ENCODE measurements at regions not wholly inside any gene's neighbourhood (a gene's known extent, or its start where the extent isn't known, plus 50 kb on each side); places are given as distances from the start of the nearest gene placed in this dataset.

DNA sequence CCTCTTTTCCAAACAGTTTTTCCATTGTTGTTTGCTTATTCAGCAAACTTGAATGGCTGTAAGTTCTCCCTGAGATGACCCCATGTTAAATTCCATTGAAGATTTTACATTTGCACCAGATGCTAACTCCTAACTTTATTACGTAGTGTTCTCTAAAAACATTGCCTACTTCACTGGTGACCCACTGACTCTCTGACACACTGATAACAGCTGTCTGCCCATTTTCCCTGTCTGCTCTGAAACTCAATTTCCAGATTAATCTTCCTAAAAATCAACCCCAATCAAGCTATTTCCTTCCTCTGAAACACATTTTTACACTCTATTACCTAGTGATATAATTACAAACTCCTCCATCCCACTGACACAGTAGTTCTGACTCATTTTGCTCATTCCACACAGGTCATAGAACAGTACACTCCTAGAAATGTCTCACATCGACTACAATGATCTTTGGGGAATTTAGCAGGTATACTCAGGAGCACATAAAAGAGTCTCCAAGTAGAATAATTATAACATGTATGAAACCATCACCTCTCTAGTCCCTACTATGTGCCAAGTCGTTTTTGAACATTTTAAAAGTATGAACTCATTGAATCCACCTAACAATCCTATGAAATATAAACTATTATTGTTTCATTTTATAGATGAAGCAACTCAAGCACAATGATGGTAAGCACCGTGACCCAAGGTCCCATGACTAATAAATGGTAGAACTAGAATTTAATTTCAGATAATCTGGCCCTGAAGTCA is 210.9 kb downstream of the SLIT2 start:
- no peak for DNase-seq

DNA sequence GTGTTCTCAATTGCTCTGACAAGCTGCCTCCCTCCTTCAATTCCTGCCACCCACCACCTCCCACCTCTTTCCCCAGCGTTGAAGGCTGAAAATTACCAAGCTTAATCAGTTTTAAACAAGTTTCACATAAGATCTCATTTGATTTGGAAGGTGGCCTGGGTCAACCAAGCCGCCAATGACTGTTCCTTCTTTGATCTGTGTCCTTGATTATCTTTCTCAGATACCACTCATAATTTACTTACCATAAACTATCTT is 211.4 kb downstream of the SLIT2 start:
- DNase-seq = no peak

DNA sequence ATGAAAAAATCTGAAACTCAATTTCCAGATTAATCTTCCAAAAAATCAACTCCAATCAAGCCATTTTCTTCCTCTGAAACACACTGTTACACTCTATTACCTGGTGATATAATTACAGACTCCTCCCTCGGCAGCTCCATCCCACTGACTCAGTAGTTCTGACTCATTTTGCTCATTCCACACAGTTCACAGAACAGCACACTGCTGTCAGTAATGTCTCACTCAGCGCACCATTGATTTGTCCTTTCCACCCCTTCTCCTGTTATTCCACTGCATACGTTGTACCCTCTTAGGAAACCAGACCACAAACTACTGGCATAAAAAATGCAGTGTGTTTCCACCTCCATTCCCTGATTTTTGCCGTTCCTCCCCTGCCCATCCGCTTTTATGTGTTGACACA is 212.7 kb downstream of the SLIT2 start:
- DNase-seq = no peak

DNA sequence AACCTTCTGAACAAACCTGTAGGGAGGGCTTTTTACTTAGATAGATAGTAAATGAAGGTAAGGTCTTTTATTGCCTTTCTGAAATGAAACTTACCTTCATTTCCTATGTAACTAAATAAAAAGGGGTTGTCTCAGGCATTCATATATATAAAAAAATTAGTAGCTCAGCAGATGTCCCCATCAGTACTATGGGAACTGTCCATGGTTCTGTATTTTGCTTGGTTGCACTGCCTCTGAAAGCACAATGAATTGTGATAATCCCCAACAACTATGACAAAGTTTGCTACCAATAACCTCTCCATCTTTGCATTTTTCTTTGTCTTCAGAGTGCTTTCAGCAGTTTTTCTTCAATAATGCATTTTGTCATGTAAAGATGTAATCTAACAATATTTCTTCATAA is 222.4 kb downstream of the SLIT2 start:
- no peak for DNase-seq

DNA sequence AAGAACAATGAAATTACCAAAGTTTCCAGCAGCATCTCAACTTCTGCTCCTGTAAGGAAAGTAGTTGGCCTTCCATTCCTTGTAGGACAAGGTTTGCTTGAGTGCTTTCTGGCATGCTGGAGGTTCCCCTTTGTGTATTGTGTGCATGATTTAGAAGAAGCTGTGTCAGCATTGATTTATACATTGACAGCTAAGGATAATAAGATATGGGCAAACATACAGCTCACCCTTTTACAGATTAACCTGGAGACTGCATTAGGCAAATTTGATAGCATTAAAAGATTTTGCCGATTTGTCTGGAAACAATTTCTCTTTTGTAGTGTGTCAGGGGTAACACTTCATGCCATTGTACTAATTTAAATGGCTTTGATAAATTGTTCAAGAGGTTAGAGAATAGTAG is 221.8 kb upstream of the PACRGL start:
- DNase-seq = no peak

DNA sequence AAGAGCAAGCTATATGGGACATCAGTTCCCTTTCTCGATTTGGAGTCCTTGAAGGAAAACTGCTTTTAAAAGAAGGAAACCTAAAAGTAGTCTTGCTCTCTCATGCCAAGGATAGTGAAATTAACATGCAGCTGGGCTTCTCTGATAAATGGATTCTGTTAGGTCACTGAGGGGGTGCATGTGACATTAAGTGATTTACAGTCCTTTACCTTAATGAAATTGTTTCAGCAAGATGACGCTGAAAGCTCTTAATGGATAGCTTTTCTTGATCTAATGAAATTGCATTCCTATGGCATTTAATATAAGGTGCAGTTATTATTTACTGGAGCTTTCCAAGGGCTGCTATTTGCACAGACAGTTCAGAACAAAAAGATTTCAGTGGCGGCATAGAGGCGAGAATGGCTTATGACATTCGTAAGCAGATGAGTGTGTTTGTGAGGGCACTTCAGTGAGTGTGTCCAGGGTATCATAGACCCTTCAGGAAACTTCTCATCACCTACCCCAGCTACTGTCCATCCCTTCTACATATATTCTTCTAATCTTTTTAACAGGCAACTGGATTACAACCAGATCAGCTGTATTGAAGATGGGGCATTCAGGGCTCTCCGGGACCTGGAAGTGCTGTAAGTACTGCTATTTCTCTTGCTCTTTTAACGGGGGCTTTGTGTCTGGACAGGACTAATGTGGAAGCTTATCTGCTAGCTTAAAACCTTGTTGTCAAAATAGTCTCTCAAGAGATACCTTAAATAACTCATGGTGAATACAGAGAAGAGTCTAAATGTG is 219.9 kb upstream of the PACRGL start:
- no peak for DNase-seq

DNA sequence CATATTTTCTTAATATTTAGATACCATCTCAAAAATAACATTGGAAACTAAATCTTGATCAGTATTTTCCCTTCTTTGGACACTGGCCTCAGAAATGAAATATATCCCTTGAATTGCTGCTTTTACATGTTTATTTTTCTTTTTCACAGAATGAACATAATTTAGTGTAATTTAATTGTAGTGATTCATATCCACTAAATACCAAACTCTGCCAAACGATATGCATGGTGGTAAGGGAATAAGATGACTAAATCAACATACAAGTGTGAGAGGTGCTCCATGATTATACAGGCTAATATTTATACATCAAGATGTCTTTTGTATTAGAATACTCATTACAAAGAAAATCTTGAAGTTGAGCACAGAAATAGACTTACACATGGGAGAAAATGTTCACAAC is 216.8 kb upstream of the PACRGL start:
- DNase-seq = no peak

DNA sequence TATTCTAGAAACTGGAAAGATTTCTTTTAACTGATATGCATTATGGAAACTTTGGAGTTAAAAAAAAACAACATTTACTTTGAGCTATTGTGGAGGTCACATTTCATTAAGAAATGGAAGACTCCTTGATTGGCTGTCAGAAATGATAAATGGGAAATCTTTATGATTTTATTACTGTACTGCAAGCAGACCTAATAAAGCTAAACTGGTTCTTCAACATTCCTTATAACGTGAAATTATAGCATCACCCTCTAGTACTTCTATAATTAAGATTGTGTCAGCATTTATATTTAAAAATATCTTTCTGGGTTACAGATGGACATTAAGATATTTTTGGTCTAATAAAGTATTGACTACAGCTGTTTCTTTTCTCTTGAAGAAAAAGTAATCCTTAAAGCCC is 213.8 kb upstream of the PACRGL start:
- DNase-seq = no peak

DNA sequence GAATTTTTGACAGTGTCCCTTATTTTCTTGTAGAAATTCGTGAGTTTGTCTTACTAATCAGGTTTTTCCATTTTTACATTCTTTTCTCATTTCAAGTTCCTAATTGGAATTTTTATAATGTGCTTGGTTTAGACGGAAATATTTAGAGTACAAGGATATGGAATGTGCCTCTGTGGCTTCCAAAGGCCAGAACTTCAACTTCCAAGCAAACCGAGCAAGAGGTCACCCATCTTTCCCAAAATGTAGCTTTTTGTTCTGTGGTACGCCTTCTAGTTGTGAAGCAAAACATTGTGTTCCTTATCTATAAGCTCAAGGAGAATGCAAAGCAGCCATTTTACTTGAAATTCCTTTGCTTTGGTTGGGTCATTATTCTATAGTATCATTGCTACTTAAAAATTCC is 212.8 kb upstream of the PACRGL start:
- no peak for DNase-seq

DNA sequence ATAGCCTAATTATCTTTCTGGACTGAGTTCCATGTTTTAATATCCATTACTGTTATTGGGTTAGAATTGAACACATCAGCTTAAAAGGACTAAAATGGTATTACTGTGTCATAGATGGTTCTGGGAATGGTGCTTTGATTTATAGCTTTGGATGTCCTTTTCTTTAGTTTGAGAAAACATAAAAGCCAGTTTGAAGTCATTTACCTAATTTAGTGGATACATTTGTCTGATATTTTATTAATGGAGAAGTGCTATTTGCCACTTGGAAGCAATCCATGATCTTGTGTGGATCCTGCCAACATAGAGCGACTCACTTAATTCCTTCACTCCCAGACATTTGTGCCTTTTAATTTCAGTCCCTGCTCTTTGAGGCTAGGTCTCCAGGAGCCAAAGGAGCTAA is 212.4 kb upstream of the PACRGL start:
- no peak for DNase-seq

DNA sequence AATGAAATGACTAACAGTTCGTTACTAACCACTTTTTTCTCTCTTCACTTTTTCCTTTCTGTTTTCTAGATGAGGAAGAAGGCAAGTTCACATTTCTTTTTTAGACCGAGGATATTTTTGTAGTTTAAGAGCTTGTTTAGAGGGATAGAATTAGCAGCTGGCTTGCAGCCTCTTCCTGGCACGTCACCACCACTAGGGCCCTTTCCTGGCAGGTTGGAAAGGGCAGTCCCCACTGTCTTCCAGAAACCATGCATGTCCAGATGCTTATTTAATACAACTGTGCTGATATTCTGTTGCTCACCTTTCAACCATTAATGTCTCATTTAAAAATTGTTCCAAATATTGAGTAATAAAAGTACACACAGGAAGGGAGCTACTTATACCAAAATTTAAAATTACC is 209.5 kb upstream of the PACRGL start:
- DNase-seq = no peak

DNA sequence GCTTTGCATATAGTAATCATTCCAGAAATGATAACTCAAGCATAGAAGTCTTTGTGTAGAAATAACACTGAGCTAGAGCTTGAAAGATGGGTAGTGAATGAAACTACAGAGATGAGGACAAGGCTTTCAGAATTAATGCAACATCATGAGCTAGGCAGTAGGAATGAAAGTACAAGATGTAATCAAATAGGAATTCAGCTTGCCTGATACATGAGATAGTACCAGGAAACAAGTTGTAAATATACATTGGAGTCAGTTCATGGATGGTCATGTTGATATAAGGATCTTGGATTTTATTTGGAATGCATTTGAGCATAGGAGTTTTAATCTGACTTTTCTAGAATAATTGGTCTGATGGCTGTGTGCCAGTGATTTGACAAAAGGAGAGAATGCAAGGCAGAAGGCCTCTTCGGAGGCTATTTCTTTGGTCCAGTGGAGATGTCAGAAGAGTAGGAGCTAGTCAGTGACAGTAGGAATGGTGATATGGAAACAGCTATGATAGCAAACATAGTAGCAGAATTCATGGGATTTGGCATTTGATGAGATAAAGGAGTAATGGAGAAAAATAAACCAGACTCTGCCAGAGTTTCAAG is 206.4 kb upstream of the PACRGL start:
- no peak for DNase-seq

DNA sequence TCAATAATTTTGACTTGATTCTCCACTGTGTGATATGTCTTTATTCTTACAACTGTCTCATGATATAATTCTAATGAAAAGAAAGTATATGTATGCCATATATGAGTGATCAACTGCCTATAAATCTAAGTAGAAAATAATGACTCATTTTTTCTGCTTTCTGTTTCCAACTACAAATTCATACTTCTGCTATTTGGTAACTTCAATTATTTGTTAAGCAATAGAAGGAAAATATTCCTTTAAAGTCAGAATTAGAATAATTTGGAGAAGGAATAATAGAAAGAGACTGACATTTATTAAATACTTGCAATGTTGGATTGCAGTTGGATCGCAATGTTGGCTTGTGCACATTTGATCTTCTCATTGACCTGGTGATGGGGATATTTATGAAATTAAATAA is 204.2 kb upstream of the PACRGL start:
- DNase-seq = no peak

DNA sequence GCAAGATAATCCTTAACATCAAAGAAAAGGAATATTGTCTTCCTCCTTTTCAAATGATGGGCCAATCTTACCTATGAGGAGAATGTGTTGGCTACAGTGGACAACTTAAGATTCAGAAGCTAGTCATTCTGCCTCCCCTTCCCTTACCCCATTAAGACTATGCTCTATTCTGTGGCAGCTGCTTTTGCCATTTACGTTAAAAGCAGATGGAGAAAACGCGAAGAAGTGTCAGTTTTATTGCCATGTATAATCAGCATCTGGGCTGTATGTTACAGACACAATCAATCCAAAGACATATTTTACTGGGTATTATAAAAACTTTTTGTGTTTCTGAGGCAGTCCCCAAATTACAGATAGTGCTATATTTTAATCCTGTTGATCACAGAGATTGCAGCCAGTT is 196.1 kb upstream of the PACRGL start:
- no peak for DNase-seq

DNA sequence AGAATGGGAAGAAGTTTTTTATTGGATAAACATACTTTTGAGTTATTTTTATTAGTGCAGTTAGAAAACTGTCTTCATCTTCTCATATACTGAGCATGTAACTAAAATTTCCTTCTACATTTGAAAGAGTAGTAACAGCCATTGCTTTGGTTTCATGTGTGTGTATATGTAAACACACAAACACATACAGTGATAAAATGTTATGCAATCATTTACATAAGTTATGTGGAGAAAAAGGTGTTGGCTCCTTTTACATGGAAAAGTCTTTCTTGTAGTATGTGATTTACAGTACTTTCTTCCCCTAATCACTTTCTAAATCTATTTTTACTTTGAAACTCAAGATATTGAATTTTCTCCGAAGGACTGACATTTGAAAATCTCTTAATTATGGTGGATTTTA is 194.3 kb upstream of the PACRGL start:
- DNase-seq = no peak

DNA sequence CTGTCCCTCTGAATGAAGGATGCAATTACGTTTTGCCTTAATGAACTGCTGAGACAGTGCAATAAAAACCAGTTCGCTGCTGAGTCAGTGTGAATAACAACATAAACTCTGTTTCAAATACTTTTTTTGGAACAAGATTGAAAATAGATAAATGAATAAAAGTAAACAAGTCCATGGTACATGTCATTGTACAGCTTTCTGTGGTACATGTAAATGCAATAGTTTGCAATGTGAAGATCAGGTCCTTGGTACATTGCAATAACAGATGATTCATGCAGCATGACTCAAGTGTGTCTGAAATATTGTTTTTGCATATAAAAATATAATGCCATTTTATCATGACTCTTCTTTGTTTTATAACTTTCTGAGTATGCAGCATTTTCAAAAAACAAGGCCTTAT is 193.4 kb upstream of the PACRGL start:
- DNase-seq = no peak

DNA sequence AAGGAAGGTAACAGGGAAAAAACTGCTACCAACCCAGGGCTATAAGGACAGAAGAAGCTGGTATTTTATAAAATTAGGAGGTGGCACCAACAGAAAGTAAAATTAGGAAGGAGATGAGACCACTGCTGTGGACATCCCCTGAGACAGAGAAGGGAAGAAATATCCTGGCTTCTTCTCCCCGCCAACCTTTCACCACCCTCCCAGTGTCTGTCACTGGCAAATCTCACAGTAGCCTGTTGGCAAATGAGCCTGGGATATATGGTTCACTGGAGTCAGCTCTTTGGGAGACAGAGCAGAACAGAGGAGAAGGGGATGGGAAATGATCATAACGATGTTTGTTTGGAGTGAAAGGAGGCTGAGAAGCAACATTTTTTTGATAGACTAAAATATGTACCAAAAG is 190.9 kb upstream of the PACRGL start:
- DNase-seq = no peak

DNA sequence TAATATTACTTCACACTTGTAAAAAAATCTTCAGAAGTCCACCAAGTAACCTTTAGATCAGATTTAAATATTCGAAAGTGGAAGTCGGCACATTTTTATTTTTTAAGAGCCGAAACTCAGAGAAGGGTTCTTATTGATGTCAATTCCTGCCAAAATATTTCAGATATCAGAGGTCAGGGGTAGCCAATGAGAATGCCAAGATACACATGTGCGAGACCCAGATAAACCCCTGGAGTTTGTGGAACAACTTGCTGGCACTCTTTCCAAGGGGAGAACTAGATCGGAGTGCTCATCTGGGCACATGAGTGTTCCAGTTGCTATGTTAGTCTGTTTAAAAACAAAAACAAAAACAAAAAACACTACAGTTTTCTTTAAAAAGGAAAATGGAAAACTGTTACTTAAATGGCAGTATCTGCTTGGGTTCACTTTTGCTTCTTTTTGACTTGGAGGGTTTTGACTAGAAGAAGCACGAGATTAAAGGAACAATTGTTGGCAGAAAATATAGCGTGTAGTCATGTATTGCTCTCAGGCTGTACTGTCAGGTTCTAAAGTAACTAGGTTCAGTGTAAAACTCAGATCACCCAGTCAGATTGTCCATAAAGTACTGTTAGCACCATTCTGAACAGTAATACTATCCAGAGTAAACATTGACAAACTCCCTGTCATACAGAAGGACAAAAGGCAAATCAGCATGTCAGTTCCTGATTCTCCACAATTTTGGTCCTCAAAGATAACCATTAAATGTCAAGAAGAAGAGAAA is 188.0 kb upstream of the PACRGL start:
- DNase-seq = peak; percentile 90

DNA sequence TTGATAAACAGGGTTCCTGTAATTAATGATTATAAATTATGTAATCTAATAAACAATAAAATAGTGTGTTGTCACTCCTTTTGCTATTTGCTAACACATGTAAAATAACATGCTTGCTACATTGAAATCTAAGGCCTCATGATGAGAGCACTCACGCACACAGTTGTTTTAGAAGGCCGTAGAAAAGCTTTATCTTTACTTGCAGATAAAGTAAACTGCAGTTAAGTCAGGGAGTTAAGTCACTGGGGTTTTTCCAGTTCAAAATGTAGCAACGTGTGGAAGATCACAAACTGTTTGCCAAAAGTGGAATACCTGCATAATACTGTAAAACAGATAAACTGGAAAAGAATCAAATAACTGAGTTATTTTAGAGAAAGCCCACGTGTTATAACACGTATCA is 187.3 kb upstream of the PACRGL start:
- DNase-seq = no peak

DNA sequence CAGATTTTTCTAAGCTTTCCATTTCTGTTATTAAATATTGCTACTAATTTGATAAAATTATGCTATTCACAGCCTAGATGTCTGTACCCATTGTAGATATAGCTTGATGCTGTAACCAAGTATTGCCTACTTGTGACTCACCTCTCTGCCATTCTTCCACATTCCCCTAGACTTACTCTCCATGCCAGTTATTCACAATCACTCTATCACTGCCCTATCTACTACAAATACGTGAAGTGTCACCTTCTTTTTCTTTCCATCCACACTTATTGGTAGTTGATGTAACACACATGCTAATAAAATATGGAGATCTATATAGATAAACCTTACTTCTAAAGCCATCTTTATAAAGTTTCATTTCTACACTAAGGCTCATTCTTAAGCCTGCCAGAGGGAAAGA is 179.4 kb upstream of the PACRGL start:
- DNase-seq = no peak

DNA sequence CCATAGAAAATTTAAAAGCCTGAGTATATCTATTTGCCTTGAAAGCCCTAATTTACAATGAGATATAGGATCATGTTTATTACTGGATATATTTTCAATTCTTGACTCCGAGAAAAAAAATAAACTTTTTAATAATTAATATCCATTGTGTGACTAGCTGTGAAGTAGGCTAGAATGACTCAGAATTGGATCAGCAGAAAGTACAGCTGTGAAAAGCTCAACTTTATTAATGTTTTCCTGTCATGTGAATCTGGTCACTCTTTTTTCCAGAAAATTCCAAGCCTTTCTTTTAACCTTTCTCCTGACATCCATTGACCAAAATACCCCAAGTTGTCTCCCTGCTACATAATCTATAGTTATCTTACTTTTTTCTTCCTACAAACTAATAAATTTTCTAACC is 171.8 kb upstream of the PACRGL start:
- DNase-seq = no peak

DNA sequence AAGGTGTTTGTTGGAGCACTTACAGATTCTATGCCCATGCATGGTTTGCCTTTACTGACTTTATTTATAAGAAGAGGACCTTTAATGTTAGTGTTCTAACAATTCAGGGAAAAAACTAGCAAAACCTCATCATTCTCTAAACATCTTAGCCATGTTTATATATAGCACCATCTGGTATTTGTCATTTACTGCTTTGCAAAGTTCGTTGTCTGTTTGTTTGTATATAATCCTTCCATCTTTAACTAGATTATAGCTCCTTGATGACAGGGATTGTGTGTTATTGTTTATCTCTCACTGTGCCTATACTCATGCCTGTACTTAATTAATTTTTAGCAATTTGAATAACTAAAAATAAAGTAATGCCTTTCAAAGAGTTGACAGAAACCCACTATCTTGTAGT is 170.6 kb upstream of the PACRGL start:
- no peak for DNase-seq

DNA sequence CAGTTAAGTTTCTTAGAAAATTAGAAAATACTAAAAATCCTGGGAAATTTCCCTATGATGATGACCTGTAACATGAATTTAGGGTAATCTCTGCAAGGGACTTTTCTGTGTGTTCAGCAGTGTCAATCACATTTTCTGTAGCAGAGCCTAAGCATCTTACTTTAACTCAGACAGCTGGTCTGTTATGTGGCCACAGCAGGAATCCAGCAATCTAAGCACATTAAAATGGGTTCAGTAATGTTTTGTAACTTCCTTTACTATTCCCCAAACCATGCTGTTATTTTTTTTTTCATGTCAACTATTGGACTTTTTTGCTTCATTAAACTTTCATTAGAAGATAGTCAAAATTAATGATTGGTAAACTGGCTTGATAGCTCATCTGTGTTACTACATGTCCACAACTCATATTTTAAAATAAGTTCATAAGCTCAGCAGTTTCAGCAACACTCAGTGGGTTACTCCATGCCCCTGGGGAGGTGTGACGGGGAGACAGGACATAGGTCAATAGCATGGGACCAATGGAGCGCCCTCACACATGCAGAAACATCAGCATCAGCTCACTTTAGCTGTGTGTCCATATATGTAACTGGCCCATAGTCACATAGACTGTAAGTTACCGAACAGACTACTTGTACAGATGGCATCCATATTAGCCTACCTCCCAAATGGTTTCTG is 168.0 kb upstream of the PACRGL start:
- no peak for DNase-seq
